ENCODE measurements at regions not wholly inside any gene's neighbourhood (a gene's known extent, or its start where the extent isn't known, plus 50 kb on each side); places are given as distances from the start of the nearest gene placed in this dataset.

- WGBS (ENCODE audit: insufficient coverage) = 95% methylated on average over 4 of the region's 4 CpGs
- DNase-seq (no peak), ATAC-seq (ENCODE audit: low read depth) (no peak)
These were observed 992.8 kb upstream of the FANCL start for GRCh38 chr2:59233920-59234319.

DNA sequence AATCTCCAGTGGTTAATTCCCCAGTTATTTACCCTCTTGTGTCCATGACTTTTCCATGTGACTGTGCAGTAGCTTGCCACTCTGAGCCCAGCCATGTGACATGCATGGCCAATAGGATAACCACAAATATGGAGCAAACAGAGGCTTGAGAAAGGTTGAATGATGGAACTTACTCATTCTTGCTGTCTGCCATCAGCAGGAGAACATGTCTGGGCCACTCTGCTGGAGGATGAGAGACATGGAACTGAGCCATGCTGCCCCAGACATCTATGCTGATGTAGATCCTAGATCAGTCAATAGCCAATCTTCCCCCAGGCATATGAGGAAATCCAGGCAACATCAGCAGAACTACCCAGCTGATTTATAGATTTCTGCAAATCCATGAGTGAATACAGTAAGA, 992.3 kb upstream of the FANCL start:
- TF ChIP-seq EZH2 (IDR thresholded peaks at IDR 0.05; ENCODE audit: borderline replicate concordance, insufficient read depth, low read depth, low read length, poor library complexity, severe bottlenecking) = no peak
- no peak for TF ChIP-seq CTCF (IDR thresholded peaks at IDR 0.05)
- POLR2A ChIA-PET = no interaction called here

More at GRCh38 chr2:59233920-59234319, 992.8 kb upstream of the FANCL start:
- no peak overlapping the region for H3K9ac ChIP-seq (ENCODE audit: low read length)
- no peak for TF ChIP-seq CTCF (IDR thresholded peaks at IDR 0.05)
- no peak for TF ChIP-seq EZH2 (IDR thresholded peaks at IDR 0.05; ENCODE audit: borderline replicate concordance, insufficient read depth, low read depth, low read length, poor library complexity, severe bottlenecking)
- POLR2A ChIA-PET = no interaction called here
- H3K4me3 Mint-ChIP-seq = no peak overlapping the region
- CTCF ChIA-PET = interaction anchor here (1.3 kb wide), 1 partner anchor 208 kb away, joined by 5 read pairs; no protein-coding TSS in a partner anchor
- no peak overlapping the region for H3K27ac Mint-ChIP-seq
- H3K4me1 ChIP-seq (ENCODE audit: control insufficient read depth in 2 of 2, insufficient read depth in 2 of 2, low read length in 2 of 2) = peaks cover 13 to 17% of the 10 kb centered on the region in 2 donors
- intact Hi-C loops (cut with micrococcal nuclease) = no loop called here
- H2AFZ ChIP-seq (ENCODE audit: insufficient read depth, low read depth, low read length, poor library complexity, severe bottlenecking) = no peak overlapping the region
- peaks cover 21% of the 10 kb centered on the region for H3K4me1 Mint-ChIP-seq
- H3K79me2 ChIP-seq (ENCODE audit: control insufficient read depth, insufficient read depth, low read length) = no peaks in the 10 kb centered on the region
- no peaks in the 10 kb centered on the region for H3K36me3 ChIP-seq (replicated peaks in 1 of 2; ENCODE audit: control extremely low read depth in 1 of 2, control insufficient read depth in 1 of 2, extremely low read depth in 1 of 2, insufficient read depth in 2 of 2, low read length in 1 of 2)
- no peaks in the 10 kb centered on the region for H3K9me3 Mint-ChIP-seq (ENCODE audit: insufficient read depth)
- no peak overlapping the region for H3K4me3 ChIP-seq (ENCODE audit: control extremely low read depth in 1 of 5, extremely low read depth in 1 of 5, insufficient read depth in 1 of 5, low read depth in 2 of 5, low read length in 4 of 5)
- peaks cover 5% of the 10 kb centered on the region for H3K27me3 Mint-ChIP-seq
- H3K27ac ChIP-seq (ENCODE audit: low read length in 2 of 2) = no peak overlapping the region
- H3K27me3 ChIP-seq (replicated peaks in 1 of 4; ENCODE audit: control extremely low read depth in 1 of 4, control insufficient read depth in 3 of 4, insufficient read depth in 4 of 4, low read length in 3 of 4) = no peaks in the 10 kb centered on the region
- H3K4me2 ChIP-seq (replicated peaks; ENCODE audit: low read depth, low read length, poor library complexity, severe bottlenecking) = no peak overlapping the region
- no peaks in the 10 kb centered on the region for H4K20me1 ChIP-seq (ENCODE audit: control insufficient read depth, insufficient read depth, low read length, poor library complexity, severe bottlenecking)
- H3K9me3 ChIP-seq (ENCODE audit: control extremely low read depth in 1 of 3, control insufficient read depth in 2 of 3, insufficient read depth in 1 of 3, low read length in 2 of 3) = no peaks in the 10 kb centered on the region

More for the DNA sequence above, 992.3 kb upstream of the FANCL start:
- no peak overlapping the region for H3K27ac Mint-ChIP-seq
- intact Hi-C loops (cut with micrococcal nuclease) = no loop called here
- peak overlapping the region; percentile 3 for H3K4me2 ChIP-seq (replicated peaks; ENCODE audit: low read depth, low read length, poor library complexity, severe bottlenecking)
- H3K79me2 ChIP-seq (ENCODE audit: control insufficient read depth, insufficient read depth, low read length) = no peaks in the 10 kb centered on the region
- H3K4me3 Mint-ChIP-seq = no peak overlapping the region
- H3K9ac ChIP-seq (ENCODE audit: low read length) = no peak overlapping the region
- H3K4me3 ChIP-seq (ENCODE audit: control extremely low read depth in 1 of 5, extremely low read depth in 1 of 5, insufficient read depth in 1 of 5, low read depth in 2 of 5, low read length in 4 of 5) = no peak overlapping the region
- H3K27me3 Mint-ChIP-seq = peaks cover 4% of the 10 kb centered on the region
- CTCF ChIA-PET = interaction anchor here (1.2 to 2.0 kb wide), 3 partner anchors 208 to 1336 kb away, joined by 3 to 5 read pairs (median 4); no protein-coding TSS in a partner anchor
- peaks cover 21% of the 10 kb centered on the region for H3K4me1 Mint-ChIP-seq
- H3K9me3 Mint-ChIP-seq (ENCODE audit: insufficient read depth) = no peaks in the 10 kb centered on the region
- H3K4me1 ChIP-seq (ENCODE audit: control insufficient read depth in 2 of 2, insufficient read depth in 2 of 2, low read length in 2 of 2) = peaks cover 13 to 17% of the 10 kb centered on the region in 2 donors
- H3K27ac ChIP-seq (ENCODE audit: low read length in 2 of 2) = no peak overlapping the region
- no peak overlapping the region for H2AFZ ChIP-seq (ENCODE audit: insufficient read depth, low read depth, low read length, poor library complexity, severe bottlenecking)
- DNase-seq = no peak
- no peak for ATAC-seq (ENCODE audit: low read depth)
- H3K9me3 ChIP-seq (ENCODE audit: control extremely low read depth in 1 of 3, control insufficient read depth in 2 of 3, insufficient read depth in 1 of 3, low read length in 2 of 3) = no peaks in the 10 kb centered on the region
- H4K20me1 ChIP-seq (ENCODE audit: control insufficient read depth, insufficient read depth, low read length, poor library complexity, severe bottlenecking) = no peaks in the 10 kb centered on the region
- H3K36me3 ChIP-seq (replicated peaks in 1 of 2; ENCODE audit: control extremely low read depth in 1 of 2, control insufficient read depth in 1 of 2, extremely low read depth in 1 of 2, insufficient read depth in 2 of 2, low read length in 1 of 2) = no peaks in the 10 kb centered on the region
- no peaks in the 10 kb centered on the region for H3K27me3 ChIP-seq (replicated peaks in 1 of 4; ENCODE audit: control extremely low read depth in 1 of 4, control insufficient read depth in 3 of 4, insufficient read depth in 4 of 4, low read length in 3 of 4)
